ENCODE measurements at regions not wholly inside any gene's neighbourhood (a gene's known extent, or its start where the extent isn't known, plus 50 kb on each side); places are given as distances from the start of the nearest gene placed in this dataset.

DNA sequence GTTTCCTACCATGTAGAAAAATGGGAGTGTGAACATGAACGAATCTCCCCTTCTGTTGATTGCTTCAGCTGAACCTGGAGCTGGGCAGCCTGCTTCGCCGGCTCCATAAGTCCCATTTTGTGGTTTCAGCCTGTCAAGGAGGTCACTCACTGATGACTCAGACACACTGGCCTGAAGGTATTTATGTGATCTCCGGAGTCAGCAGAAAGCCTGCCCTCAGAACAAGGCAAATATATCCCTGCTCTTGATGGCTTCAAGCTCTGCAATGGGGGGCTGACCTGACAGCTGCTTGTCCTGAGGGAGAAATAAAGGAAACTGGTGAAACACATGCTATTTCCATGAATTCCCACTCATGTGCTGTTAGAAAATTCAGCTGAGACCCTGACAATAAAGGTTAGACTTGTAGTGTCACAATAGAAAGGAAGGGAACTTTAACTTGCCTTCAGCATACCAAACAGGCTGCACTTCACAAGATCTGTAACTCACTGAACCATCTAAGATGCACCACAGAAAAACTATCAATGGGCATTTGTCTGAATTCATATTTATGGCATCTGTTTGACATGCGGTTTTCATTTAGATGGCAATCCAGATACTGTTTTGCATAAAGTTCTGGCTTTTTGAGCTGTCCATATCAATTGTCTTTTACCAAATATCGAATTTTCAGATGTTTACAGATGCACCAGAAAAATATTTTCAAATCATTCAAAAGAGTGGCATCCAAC, 282.0 kb upstream of the VEPH1 start:
- Histone ChIP-seq H3K9me3 (no peaks in the 10 kb centered on the region), H3K27ac (replicated peaks in 1 of 4) (peak overlapping the region in 1 of 4 donors; percentile 27), H3K27me3 (no peaks in the 10 kb centered on the region), H3K4me1 (peaks cover 0 to 40% (median 28%) of the 10 kb centered on the region in 4 donors), H3K4me3 (no peak overlapping the region), H3K36me3 (no peaks in the 10 kb centered on the region)
- DNase-seq (ENCODE audit: extremely low spot score), result no peak
- no peak for TF ChIP-seq EP300 (IDR thresholded peaks at IDR 0.05)
- no peak for TF ChIP-seq POLR2AphosphoS5 (IDR thresholded peaks at IDR 0.05)
- TF ChIP-seq, protein P1, sequence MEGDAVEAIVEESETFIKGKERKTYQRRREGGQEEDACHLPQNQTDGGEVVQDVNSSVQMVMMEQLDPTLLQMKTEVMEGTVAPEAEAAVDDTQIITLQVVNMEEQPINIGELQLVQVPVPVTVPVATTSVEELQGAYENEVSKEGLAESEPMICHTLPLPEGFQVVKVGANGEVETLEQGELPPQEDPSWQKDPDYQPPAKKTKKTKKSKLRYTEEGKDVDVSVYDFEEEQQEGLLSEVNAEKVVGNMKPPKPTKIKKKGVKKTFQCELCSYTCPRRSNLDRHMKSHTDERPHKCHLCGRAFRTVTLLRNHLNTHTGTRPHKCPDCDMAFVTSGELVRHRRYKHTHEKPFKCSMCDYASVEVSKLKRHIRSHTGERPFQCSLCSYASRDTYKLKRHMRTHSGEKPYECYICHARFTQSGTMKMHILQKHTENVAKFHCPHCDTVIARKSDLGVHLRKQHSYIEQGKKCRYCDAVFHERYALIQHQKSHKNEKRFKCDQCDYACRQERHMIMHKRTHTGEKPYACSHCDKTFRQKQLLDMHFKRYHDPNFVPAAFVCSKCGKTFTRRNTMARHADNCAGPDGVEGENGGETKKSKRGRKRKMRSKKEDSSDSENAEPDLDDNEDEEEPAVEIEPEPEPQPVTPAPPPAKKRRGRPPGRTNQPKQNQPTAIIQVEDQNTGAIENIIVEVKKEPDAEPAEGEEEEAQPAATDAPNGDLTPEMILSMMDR (IDR thresholded peaks at IDR 0.05), result no peak
- no peak for TF ChIP-seq POLR2A (IDR thresholded peaks at IDR 0.05; ENCODE audit: low read depth)
- intact Hi-C loops (cut with DNase I), result no loop called here
- WGBS, result 47% methylated on average over 6 of the region's 6 CpGs

DNA sequence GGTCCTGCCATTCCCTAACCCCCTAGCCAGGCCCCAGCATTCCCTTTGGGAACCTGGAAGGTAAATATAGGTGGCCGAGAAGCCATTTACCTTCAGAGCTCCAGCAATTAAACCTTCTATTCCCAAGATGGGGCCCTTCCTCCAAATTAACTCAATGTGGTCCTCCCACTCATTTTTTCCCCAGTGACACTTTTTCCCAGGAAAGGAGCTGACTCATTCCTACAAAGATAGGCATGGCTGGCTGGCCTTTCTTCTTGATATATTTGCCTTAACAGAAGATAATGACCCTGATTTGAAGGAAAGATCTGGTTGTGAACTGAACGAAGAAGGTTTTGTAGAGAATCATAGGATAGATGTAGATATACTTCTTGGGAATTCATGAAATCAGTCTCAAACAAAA, 279.0 kb upstream of the VEPH1 start:
- TF ChIP-seq, protein P1 (IDR thresholded peaks at IDR 0.05), result no peak
- TF ChIP-seq POLR2AphosphoS5 (IDR thresholded peaks at IDR 0.05), result no peak
- no peak for TF ChIP-seq EP300 (IDR thresholded peaks at IDR 0.05)
- no peak for TF ChIP-seq POLR2A (IDR thresholded peaks at IDR 0.05; ENCODE audit: low read depth)
- H3K4me3 ChIP-seq, result no peak overlapping the region
- intact Hi-C loops (cut with DNase I), result no loop called here
- WGBS, result 86% methylated on average over 2 of the region's 2 CpGs
- peaks cover 0 to 39% (median 28%) of the 10 kb centered on the region in 4 donors for H3K4me1 ChIP-seq
- no peaks in the 10 kb centered on the region for H3K36me3 ChIP-seq
- no peak for DNase-seq (ENCODE audit: extremely low spot score)
- H3K27ac ChIP-seq (replicated peaks in 1 of 4), result no peak overlapping the region
- no peaks in the 10 kb centered on the region for H3K27me3 ChIP-seq
- H3K9me3 ChIP-seq, result no peaks in the 10 kb centered on the region

DNA sequence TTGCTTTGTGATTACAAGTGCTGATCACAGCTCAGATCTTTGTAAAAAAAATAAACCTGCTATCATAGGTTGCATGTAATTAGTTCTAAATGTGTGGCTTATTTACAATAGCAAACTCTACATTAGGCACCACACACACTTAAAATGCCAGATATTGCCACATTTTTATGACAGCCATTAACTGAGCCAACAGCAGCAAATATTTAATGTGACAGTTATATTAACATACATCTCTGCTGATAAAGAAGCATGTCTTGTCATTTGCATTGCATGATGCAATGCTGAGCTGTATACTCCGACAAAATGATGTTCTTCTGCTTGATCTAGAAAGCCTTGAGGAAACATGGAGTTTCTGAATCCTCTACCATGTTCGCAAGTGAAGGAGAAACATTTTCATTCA, 273.6 kb upstream of the VEPH1 start:
- Histone ChIP-seq H3K4me3 (no peak overlapping the region), H3K4me1 (peaks cover 0 to 13% (median 8%) of the 10 kb centered on the region in 4 donors), H3K27ac (replicated peaks in 1 of 4) (no peak overlapping the region), H3K36me3 (no peaks in the 10 kb centered on the region), H3K27me3 (no peaks in the 10 kb centered on the region), H3K9me3 (no peaks in the 10 kb centered on the region)
- intact Hi-C loops (cut with DNase I), result no loop called here
- no peak for DNase-seq (ENCODE audit: extremely low spot score)
- 96% methylated on average over 2 of the region's 2 CpGs for WGBS
- no peak for TF ChIP-seq POLR2A (IDR thresholded peaks at IDR 0.05; ENCODE audit: low read depth)
- no peak for TF ChIP-seq POLR2AphosphoS5 (IDR thresholded peaks at IDR 0.05)
- TF ChIP-seq, protein P1 (IDR thresholded peaks at IDR 0.05), result no peak
- no peak for TF ChIP-seq EP300 (IDR thresholded peaks at IDR 0.05)

DNA sequence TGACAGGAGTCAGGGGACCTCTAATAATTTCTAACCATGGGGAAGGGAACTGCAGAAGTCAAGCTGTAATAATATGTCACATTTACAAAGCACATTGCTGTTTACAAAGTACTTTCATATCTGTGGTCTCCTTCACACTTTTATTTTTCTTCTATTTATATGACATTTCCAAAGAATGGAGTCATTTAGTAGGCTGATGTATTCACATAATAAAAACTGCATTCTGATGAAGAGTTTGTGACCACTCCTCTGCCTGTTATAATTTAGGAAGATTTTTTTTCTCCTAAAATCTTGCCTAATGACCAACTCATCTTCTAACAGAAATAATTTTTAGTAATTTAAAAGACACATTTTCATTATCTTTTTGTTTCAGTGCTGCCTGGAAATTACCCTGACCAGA, 272.2 kb upstream of the VEPH1 start:
- H3K27me3 ChIP-seq, result no peaks in the 10 kb centered on the region
- peaks cover 0 to 14% (median 11%) of the 10 kb centered on the region in 4 donors for H3K4me1 ChIP-seq
- H3K36me3 ChIP-seq, result no peaks in the 10 kb centered on the region
- H3K27ac ChIP-seq (replicated peaks in 1 of 4), result no peak overlapping the region
- TF ChIP-seq EP300 (IDR thresholded peaks at IDR 0.05), result no peak
- TF ChIP-seq, protein P1 (IDR thresholded peaks at IDR 0.05), result no peak
- TF ChIP-seq POLR2A (IDR thresholded peaks at IDR 0.05; ENCODE audit: low read depth), result no peak
- no peak for TF ChIP-seq POLR2AphosphoS5 (IDR thresholded peaks at IDR 0.05)
- no peaks in the 10 kb centered on the region for H3K9me3 ChIP-seq
- H3K4me3 ChIP-seq, result no peak overlapping the region
- intact Hi-C loops (cut with DNase I), result no loop called here
- DNase-seq (ENCODE audit: extremely low spot score), result no peak

DNA sequence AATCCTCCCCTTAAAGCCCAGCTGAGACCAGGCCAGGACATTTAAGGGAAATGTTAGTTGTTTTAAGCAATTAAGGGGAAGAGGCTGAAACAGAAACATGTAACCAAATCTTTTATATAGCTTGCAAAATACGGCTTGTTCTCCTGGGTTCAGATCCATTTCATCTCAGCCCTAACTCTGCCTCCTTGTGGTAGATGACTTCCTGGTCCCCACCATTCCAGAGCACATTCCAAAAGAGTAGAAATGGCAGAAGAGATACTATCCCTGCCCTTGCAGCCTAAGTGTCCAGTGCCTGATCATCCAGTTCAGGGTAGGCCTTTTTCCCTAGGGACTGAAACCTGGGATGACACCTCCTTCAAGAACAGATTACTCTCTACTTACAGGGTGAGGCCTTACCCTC, 266.2 kb upstream of the VEPH1 start:
- 93% methylated on average over 1 of the region's 1 CpG for WGBS
- TF ChIP-seq, protein P1 (IDR thresholded peaks at IDR 0.05), result no peak
- TF ChIP-seq POLR2A (IDR thresholded peaks at IDR 0.05; ENCODE audit: low read depth), result no peak
- TF ChIP-seq EP300 (IDR thresholded peaks at IDR 0.05), result no peak
- TF ChIP-seq POLR2AphosphoS5 (IDR thresholded peaks at IDR 0.05), result no peak

More for the DNA sequence above, 266.2 kb upstream of the VEPH1 start:
- peaks cover 0 to 14% (median 11%) of the 10 kb centered on the region in 4 donors for H3K4me1 ChIP-seq
- H3K27ac ChIP-seq (replicated peaks in 1 of 4), result no peak overlapping the region
- no peaks in the 10 kb centered on the region for H3K9me3 ChIP-seq
- H3K36me3 ChIP-seq, result no peaks in the 10 kb centered on the region
- H3K4me3 ChIP-seq, result no peak overlapping the region
- DNase-seq (ENCODE audit: extremely low spot score), result no peak
- H3K27me3 ChIP-seq, result no peaks in the 10 kb centered on the region
- intact Hi-C loops (cut with DNase I), result no loop called here
